PC-3 (cell line): ENCODE measurements at regions not wholly inside any gene's neighbourhood (a gene's known extent, or its start where the extent isn't known, plus 50 kb on each side); places are given as distances from the start of the nearest gene placed in this dataset.

Experiments used
- EZH2 ChIP-seq: fragments of 300-600 bp; sonication (generic); IDR thresholded peaks from one replicate; pipeline ENCODE4 v1.6.1; 2017; ENCODE audit warnings: antibody characterized with exemption, mild to moderate bottlenecking, low read length; ENCODE audit not compliant: unreplicated experiment
- TF ChIP-seq, protein P1 (sequence below): fragments of 300-600 bp; sonication (generic); conservative IDR thresholded peaks from 2 replicates; pipeline ENCODE4 v1.5.1; 2017; ENCODE audit warnings: antibody characterized with exemption, low read depth, mild to moderate bottlenecking, low read length

DNA sequence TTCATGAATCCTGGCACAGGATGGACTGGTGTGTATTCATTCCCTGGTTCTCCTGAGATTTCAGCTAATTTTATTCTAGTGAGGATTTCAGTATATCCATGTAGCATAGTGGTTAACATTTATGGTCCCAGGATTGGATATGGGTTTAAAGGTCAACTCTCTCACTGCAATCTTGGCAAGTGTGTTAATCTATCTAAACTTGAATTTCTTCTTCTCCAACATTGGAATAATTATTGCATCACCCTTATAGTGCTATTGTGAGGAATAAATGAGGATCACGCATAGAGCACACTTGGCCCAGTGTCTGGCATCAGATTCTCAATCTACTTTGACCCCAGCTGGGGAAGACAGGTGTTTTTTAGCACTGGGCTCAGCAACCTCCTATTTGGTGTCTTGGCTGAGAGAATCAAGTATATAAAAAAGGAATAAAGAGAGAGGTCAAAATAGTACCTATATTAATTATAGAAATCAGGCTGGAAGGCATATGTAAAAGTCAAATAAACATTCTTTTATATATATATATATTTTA lies 531.2 kb upstream of the ATP2B1 start:
- TF ChIP-seq, protein P1, sequence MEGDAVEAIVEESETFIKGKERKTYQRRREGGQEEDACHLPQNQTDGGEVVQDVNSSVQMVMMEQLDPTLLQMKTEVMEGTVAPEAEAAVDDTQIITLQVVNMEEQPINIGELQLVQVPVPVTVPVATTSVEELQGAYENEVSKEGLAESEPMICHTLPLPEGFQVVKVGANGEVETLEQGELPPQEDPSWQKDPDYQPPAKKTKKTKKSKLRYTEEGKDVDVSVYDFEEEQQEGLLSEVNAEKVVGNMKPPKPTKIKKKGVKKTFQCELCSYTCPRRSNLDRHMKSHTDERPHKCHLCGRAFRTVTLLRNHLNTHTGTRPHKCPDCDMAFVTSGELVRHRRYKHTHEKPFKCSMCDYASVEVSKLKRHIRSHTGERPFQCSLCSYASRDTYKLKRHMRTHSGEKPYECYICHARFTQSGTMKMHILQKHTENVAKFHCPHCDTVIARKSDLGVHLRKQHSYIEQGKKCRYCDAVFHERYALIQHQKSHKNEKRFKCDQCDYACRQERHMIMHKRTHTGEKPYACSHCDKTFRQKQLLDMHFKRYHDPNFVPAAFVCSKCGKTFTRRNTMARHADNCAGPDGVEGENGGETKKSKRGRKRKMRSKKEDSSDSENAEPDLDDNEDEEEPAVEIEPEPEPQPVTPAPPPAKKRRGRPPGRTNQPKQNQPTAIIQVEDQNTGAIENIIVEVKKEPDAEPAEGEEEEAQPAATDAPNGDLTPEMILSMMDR = no peak
- TF ChIP-seq EZH2 = no peak
